CD14-positive monocyte (primary cell): ENCODE measurements at regions not wholly inside any gene's neighbourhood (a gene's known extent, or its start where the extent isn't known, plus 50 kb on each side); places are given as distances from the start of the nearest gene placed in this dataset.

ENCODE experiments used
- DNase-seq, 3 donors: peaks; one replicate each; pipeline ENCODE4 v3.0.0-alpha.2; 2011 to 2022
- H2AFZ ChIP-seq: 2 replicates; pipeline ENCODE4 v1.6.0; 2012; ENCODE audit warnings: mild to moderate bottlenecking, low read depth, low read length, inconsistent platforms; ENCODE audit not compliant: insufficient read depth, poor library complexity, severe bottlenecking
- H3K27ac ChIP-seq, 2 donors: 1 replicate in 1 of 2; 2 replicates in 1 of 2; pipeline ENCODE4 v1.5.1; 2012 to 2013; ENCODE audit warnings: low read length in 2 of 2, control low read depth in 1 of 2, inconsistent platforms in 1 of 2, low read depth in 1 of 2, mild to moderate bottlenecking in 1 of 2
- H3K27me3 ChIP-seq, 2 donors: one replicate each; pipeline versions ENCODE4 v1.6.0 to v1.6.1; 2011 to 2013; ENCODE audit warnings: low read length in 2 of 2; ENCODE audit not compliant: control insufficient read depth in 2 of 2, insufficient read depth in 2 of 2
- H3K36me3 ChIP-seq, 2 donors: replicated peaks in 1 of 2; 1 replicate in 1 of 2; 2 replicates in 1 of 2; pipeline versions ENCODE4 v1.5.1 to v1.6.1; 2012 to 2013; ENCODE audit warnings: low read length in 2 of 2, control low read depth in 1 of 2, inconsistent platforms in 1 of 2, mild to moderate bottlenecking in 1 of 2; ENCODE audit not compliant: insufficient read depth in 2 of 2, control insufficient read depth in 1 of 2
- H3K4me1 ChIP-seq, 2 donors: 1 replicate in 1 of 2; 2 replicates in 1 of 2; pipeline versions ENCODE4 v1.5.1 to v1.6.1; 2012 to 2013; ENCODE audit warnings: low read length in 2 of 2, control low read depth in 1 of 2, inconsistent platforms in 1 of 2, mild to moderate bottlenecking in 1 of 2, moderate library complexity in 1 of 2; ENCODE audit not compliant: insufficient read depth in 2 of 2, control insufficient read depth in 1 of 2
- H3K4me2 ChIP-seq: replicated peaks from 2 replicates; pipeline ENCODE3; 2012; ENCODE audit warnings: low read length, moderate library complexity, mild to moderate bottlenecking; ENCODE audit not compliant: poor library complexity, severe bottlenecking; ENCODE audit errors: extremely low read depth
- H3K4me3 ChIP-seq, 3 experiments: fragments of 200-600 bp in 1 of 3; sonication (generic) in 1 of 3; replicated peaks in 1 of 3; 1 replicate in 2 of 3; 2 replicates in 1 of 3; pipeline ENCODE4 v1.5.1; 2011 to 2013; ENCODE audit warnings: low read length in 3 of 3, mild to moderate bottlenecking in 3 of 3, control low read depth in 2 of 3, low read depth in 2 of 3, inconsistent platforms in 1 of 3, moderate library complexity in 1 of 3
- H3K79me2 ChIP-seq: 2 replicates; pipeline ENCODE4 v1.6.0; 2012; ENCODE audit warnings: mild to moderate bottlenecking, control low read depth, inconsistent platforms, low read length, moderate library complexity; ENCODE audit not compliant: insufficient read depth
- H3K9ac ChIP-seq: 2 replicates; pipeline ENCODE4 v1.6.0; 2017; ENCODE audit warnings: low read length, mild to moderate bottlenecking; ENCODE audit not compliant: insufficient read depth, poor library complexity, severe bottlenecking
- H3K9me3 ChIP-seq, 2 donors: replicated peaks in 1 of 2; 1 replicate in 1 of 2; 2 replicates in 1 of 2; pipeline versions ENCODE4 v1.5.1 to v1.6.1; 2012 to 2013; ENCODE audit warnings: low read length in 2 of 2, control low read depth in 1 of 2; ENCODE audit not compliant: control insufficient read depth in 1 of 2, insufficient read depth in 1 of 2
- H4K20me1 ChIP-seq: 2 replicates; pipeline ENCODE4 v1.6.0; 2012; ENCODE audit warnings: mild to moderate bottlenecking, low read length, control low read depth, moderate library complexity; ENCODE audit not compliant: insufficient read depth
- H3K27ac Mint-ChIP-seq, 7 donors: one replicate each; pipeline ENCODE4 v1.8.0; 2020; ENCODE audit warnings: mild to moderate bottlenecking in 7 of 7, mixed read lengths in 7 of 7, moderate library complexity in 6 of 7, inconsistent platforms in 2 of 7
- H3K27me3 Mint-ChIP-seq, 3 donors: one replicate each; pipeline ENCODE4 v1.8.0; 2021 to 2022; ENCODE audit warnings: low read depth in 3 of 3, mild to moderate bottlenecking in 3 of 3, mixed read lengths in 3 of 3, moderate library complexity in 3 of 3, inconsistent platforms in 1 of 3
- H3K36me3 Mint-ChIP-seq, 2 donors: one replicate each; pipeline ENCODE4 v1.8.0; 2020; ENCODE audit warnings: mixed read lengths in 2 of 2, inconsistent platforms in 1 of 2, mild to moderate bottlenecking in 1 of 2
- H3K4me1 Mint-ChIP-seq: one replicate; pipeline ENCODE4 v1.8.0; 2020; ENCODE audit warnings: mild to moderate bottlenecking, mixed read lengths
- H3K4me3 Mint-ChIP-seq, 2 donors: one replicate each; pipeline ENCODE4 v1.8.0; 2020; ENCODE audit warnings: mild to moderate bottlenecking in 2 of 2, mixed read lengths in 2 of 2, moderate library complexity in 1 of 2
- H3K9me3 Mint-ChIP-seq, 7 donors: one replicate each; pipeline ENCODE4 v1.8.0; 2020 to 2022; ENCODE audit warnings: mixed read lengths in 7 of 7, mild to moderate bottlenecking in 6 of 7, moderate library complexity in 6 of 7, inconsistent platforms in 2 of 7
- CTCF ChIP-seq: fragments of 200-600 bp; IDR thresholded peaks from one replicate; pipeline ENCODE4 v1.8.0; 2022; ENCODE audit warnings: antibody characterized with exemption, mild to moderate bottlenecking
- WGBS: methylation state at CpG from one replicate; pipeline ENCODE4 v1.1.5; 2013; ENCODE audit warnings: missing lambda C conversion rate; ENCODE audit not compliant: insufficient coverage; 5-methylcytosine and 5-hydroxymethylcytosine counted together
- intact Hi-C, 2 donors: fragments of 100-400 bp; cut with micrococcal nuclease; formaldehyde crosslinking; loops; one replicate each; pipeline versions ENCODE4 v1.15.0 to v1.15.1; 2023

- no peak overlapping the region for H3K4me2 ChIP-seq
- H3K27me3 ChIP-seq, result no peaks in the 10 kb centered on the region
- H3K36me3 ChIP-seq, result no peaks in the 10 kb centered on the region
- no peaks in the 10 kb centered on the region for H4K20me1 ChIP-seq
- H3K4me3 ChIP-seq, result no peak overlapping the region
- TF ChIP-seq CTCF, result no peak
- DNase-seq, result no peak
- peaks cover 11 to 18% of the 10 kb centered on the region in 2 donors for H3K9me3 ChIP-seq
- H3K4me1 ChIP-seq, result no peaks in the 10 kb centered on the region
- intact Hi-C loops, result no loop called here
- Mint-ChIP-seq H3K27ac (no peak overlapping the region), H3K36me3 (no peaks in the 10 kb centered on the region), H3K4me3 (no peak overlapping the region), H3K27me3 (no peaks in the 10 kb centered on the region), H3K4me1 (no peaks in the 10 kb centered on the region), H3K9me3 (peaks cover 3 to 22% (median 12%) of the 10 kb centered on the region in 7 donors)
- no peaks in the 10 kb centered on the region for H3K79me2 ChIP-seq
- H3K9ac ChIP-seq, result no peak overlapping the region
- no peak overlapping the region for H2AFZ ChIP-seq
- WGBS, result 83% methylated on average over 1 of the region's 2 CpGs
- H3K27ac ChIP-seq, result no peak overlapping the region
These were observed 716.1 kb upstream of the LMO3 start for GRCh38 chr12:17322090-17322489.

- H3K9ac ChIP-seq, result no peak overlapping the region
- Mint-ChIP-seq H3K4me1 (no peaks in the 10 kb centered on the region), H3K4me3 (no peak overlapping the region), H3K27me3 (no peaks in the 10 kb centered on the region), H3K36me3 (no peaks in the 10 kb centered on the region), H3K9me3 (peaks cover 16 to 40% (median 23%) of the 10 kb centered on the region in 7 donors), H3K27ac (no peak overlapping the region)
- H3K4me1 ChIP-seq, result no peaks in the 10 kb centered on the region
- H3K4me2 ChIP-seq, result no peak overlapping the region
- peaks cover 52 to 62% of the 10 kb centered on the region in 2 donors for H3K9me3 ChIP-seq
- no peaks in the 10 kb centered on the region for H3K27me3 ChIP-seq
- DNase-seq, result no peak
- H3K4me3 ChIP-seq, result no peak overlapping the region
- intact Hi-C loops, result no loop called here
- H3K27ac ChIP-seq, result no peak overlapping the region
- H3K36me3 ChIP-seq, result no peaks in the 10 kb centered on the region
- 100% methylated on average over 1 of the region's 7 CpGs for WGBS
- H4K20me1 ChIP-seq, result no peaks in the 10 kb centered on the region
- TF ChIP-seq CTCF, result no peak
- H2AFZ ChIP-seq, result no peak overlapping the region
- H3K79me2 ChIP-seq, result no peaks in the 10 kb centered on the region
These were observed 698.8 kb upstream of the LMO3 start for GRCh38 chr12:17304503-17305347.
